HG03108 (cell line): ENCODE measurements at regions not wholly inside any gene's neighbourhood (a gene's known extent, or its start where the extent isn't known, plus 50 kb on each side); places are given as distances from the start of the nearest gene placed in this dataset.

Experiments used
- ATAC-seq: cut with Tn5 transposase; IDR thresholded peaks from one replicate; pipeline ENCODE4 v1.9.1; 2021; ENCODE audit warnings: moderate library complexity; ENCODE audit not compliant: unreplicated experiment

GRCh38 chr13:34431827-34432581, 510.1 kb upstream of the NBEA start:
- ATAC-seq: no peak

DNA sequence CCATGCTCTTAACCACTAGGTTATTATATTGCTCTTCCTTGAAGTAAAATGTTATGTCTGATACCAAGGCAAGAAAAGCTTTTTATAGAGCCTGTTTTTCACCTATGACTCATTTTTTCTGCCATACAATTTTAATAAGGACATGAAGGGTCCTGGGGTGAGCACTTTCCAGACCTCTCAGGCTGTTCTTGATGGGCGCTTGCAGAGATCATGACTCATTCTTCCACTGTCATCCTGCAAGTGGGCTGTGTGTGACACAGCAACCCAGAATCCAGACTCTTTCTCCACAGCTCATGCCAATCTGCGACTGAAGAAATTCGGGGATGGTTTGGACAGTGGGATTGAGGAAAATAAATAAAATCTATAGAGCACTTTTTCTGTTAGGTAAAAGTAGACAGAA, 506.7 kb upstream of the NBEA start:
- no peak for ATAC-seq

- no peak for ATAC-seq
Measured at GRCh38 chr13:34437873-34438272, 504.2 kb upstream of the NBEA start.

GRCh38 chr13:34452831-34453230, 489.2 kb upstream of the NBEA start:
- ATAC-seq: no peak

DNA sequence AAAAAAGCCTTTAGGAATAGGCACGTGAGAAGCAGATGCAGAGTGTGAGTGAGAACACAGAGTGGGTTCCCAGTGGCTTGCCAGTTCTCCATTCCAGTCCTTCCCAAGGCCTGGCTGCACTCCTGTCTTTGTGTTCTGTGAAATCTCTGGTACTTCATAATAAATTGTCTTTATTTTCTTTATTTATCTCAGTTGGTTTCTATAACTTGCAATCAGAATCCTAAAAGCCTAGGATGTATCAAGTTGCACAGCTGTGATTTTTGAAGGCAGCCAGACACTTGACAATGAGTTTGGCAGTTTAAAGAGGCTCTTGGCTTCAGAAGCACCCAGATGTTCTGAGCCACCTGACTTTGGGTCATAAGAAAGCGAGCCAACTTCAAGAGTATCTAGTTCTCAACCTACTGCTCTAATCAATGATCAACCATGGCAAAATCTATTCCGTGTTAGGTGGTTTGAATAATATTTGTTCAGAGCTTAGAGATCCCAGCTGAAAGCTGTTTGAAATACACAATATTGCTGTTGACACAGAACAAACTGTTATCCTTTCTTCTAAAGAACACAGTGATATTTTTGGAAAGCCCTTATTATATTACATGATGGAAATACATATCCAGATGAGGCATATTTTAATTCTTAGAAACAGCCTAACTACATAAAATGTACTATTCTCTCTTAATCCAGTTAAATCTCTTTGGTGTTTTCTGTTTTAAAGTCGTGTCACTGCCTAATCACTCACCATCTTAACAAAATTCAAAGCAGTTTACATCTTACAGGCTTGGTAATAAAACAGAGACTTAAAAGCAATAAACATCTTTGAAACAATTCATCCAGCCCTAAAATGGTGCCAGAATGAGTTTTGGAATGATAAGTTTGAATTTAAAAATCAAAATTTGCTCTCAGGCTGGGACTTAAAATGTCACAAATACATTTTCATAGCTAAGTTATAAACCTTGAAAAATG, 483.0 kb upstream of the NBEA start:
- ATAC-seq: no peak

- no peak for ATAC-seq
Measured at GRCh38 chr13:34459856-34460255, 482.2 kb upstream of the NBEA start.

GRCh38 chr13:34462843-34463242, 479.2 kb upstream of the NBEA start:
- no peak for ATAC-seq

GRCh38 chr13:34464011-34464410, 478.1 kb upstream of the NBEA start:
- no peak for ATAC-seq

- ATAC-seq: no peak
Measured at GRCh38 chr13:34465423-34465922, 476.6 kb upstream of the NBEA start.

GRCh38 chr13:34466301-34466700, 475.8 kb upstream of the NBEA start:
- ATAC-seq: no peak

- ATAC-seq: no peak
Measured at GRCh38 chr13:34467450-34468083, 474.5 kb upstream of the NBEA start.

DNA sequence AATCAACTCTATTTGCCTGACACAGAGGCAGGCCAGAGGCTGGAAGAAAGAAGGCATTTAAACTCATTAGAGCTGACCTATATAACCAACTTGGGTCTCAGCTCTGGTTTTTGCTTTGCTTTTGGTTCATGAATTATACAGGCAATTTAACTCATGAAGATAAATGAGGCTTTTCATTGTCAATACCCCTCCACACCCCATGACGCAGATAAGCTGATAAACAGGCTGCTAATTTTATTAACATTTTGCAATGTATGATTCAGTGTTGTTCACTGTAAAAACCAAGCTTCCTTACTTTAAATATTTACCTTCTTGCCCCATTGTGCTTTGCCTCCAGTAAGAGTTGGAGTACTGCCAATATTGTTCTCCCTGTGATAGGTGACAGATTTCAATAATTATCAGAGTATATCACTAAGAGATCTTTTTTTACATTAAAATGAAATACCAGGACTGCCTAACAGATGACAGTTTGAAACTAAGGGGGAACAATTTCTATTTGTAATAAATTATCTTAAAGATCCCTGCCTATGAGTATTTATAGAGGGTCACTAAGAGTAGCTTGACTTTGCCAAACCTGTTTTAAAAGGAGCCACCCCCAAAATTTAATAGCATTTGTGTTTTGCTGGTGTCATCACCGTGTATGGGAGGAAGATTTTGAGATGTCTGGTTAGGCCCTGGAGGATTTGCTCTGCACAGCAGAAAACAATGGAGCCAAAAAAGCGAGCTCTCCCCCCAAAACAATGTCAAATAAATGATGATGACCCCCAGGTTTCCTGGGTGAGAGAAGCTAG, 472.7 kb upstream of the NBEA start:
- ATAC-seq: no peak

DNA sequence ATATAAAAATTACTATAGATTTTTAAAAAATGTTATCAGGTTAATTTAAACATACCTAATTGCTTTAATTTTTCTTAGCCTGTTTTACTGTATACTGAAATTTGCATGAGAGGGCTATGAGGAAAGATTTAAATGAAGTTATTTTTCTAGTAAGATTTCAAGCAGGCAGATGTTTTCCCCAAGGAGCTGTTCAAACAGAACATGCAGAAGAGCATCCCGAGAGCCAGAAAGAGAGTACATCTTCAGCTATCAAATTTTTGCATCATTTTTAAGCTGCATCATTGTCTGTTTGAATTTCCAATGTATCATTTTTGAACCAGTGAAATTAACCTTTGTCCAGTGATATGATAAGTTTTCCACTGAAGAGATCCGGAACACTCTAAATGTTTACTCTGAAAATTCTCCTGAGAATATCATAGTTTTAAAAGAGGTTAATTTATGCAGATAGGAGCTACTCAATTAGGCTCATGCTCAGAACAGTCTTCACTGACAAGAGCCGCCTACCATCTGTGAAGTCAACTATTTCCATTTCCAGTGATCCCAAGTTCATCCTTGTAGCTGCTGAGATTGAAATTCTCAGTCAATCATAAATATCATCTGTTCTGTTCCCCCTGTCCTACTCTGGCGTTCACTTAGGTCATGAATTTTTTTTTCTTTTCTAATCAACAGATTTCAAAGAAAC, 467.7 kb upstream of the NBEA start:
- no peak for ATAC-seq

DNA sequence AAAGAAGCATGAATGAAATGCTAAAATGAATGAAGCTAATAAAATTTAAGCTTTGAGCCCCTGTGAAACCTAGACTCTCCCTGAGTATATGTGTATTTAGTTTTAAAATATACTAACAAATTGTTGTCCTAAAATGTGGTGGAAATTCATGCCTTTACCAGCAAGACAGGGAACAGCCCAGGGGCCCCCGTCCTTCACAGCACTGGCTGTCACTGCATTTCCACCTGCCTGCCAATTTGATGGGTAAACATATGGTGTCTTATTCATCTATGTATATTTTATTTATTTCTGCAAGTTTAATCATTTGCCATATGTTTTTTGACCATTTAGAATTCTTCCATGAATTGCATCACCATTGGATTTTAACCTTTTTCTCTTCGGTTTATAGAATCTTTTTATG, 463.7 kb upstream of the NBEA start:
- ATAC-seq: no peak

DNA sequence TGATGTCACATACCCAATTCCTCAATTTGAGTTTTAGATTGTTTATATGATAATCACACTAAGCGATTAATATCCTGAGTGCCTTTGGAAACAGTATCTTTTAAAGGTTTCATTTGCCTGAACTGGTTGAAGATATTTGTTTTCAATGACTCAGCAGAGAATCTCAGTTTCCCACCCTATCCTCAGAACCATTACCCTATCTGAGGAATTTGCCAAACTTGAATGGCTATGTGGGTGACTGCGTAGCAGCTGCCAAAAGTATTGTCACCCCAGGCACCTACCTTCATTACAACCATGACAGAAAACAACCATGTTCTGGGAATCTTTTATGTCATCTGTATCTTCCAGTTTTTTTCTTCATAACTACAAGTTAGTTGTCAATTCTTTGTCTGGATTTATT, 440.1 kb upstream of the NBEA start:
- no peak for ATAC-seq

DNA sequence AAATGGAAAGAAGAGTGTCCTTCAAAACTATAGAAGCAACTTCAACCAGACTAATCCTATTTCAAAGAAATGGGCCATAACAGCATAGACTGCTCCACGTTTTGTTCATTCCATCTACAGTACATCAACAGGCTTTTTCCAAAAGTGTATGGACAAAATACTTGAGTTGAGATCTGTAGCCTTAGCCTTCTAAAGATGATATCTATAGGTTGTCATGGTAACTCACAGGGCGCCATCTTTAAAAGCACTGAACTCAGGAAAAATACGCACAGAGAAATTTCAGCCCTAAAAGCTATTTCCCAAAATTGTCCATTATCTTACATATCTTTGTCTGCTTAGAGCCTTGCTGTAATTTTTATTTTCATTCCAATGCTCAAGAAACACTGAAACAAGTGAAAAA, 439.4 kb upstream of the NBEA start:
- ATAC-seq: no peak

DNA sequence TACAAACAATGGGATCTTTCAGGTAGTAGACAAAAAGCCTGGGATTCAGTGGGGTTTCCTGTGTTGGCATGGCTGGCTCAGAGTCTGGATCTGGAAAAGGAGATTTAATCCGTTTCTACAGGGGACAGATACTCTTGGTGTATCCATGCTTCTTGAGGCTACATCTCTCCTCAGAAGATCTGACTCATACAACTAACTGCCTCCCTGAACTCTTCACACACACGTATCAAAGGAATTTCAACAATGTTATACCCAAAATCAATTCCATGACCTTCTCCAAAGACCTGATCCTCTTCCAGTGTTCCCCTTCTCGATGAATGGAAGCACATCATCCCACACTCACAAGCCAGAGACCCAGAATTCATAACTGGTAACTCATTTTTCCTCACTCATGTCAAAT, 435.3 kb upstream of the NBEA start:
- no peak for ATAC-seq

- ATAC-seq: no peak
Measured at GRCh38 chr13:34507630-34508029, 434.4 kb upstream of the NBEA start.

GRCh38 chr13:34512817-34513216, 429.3 kb upstream of the NBEA start:
- no peak for ATAC-seq

- ATAC-seq: no peak
Measured at GRCh38 chr13:34513526-34513925, 428.5 kb upstream of the NBEA start.
